HEK293T (cell line): ENCODE measurements at regions not wholly inside any gene's neighbourhood (a gene's known extent, or its start where the extent isn't known, plus 50 kb on each side); places are given as distances from the start of the nearest gene placed in this dataset.

Experiments
- BHLHE40 ChIP-seq: fragments of 450-650 bp; IDR thresholded peaks from 2 replicates; pipeline ENCODE4 v1.6.1; 2016; ENCODE audit warnings: mild to moderate bottlenecking, moderate library complexity, borderline replicate concordance
- FOXM1 ChIP-seq: fragments of 450-650 bp; IDR thresholded peaks from 2 replicates; pipeline ENCODE4 v1.6.1; 2017; ENCODE audit warnings: mild to moderate bottlenecking, borderline replicate concordance
- HDGF ChIP-seq: fragments of 450-650 bp; IDR thresholded peaks from 2 replicates; pipeline ENCODE4 v1.6.1; 2017; ENCODE audit warnings: antibody characterized with exemption, borderline replicate concordance
- L3MBTL2 ChIP-seq: fragments of 450-650 bp; conservative IDR thresholded peaks from 2 replicates; pipeline ENCODE4 v1.6.1; 2016; ENCODE audit warnings: mild to moderate bottlenecking
- SP1 ChIP-seq: fragments of 450-650 bp; IDR thresholded peaks from 2 replicates; pipeline ENCODE4 v1.6.1; 2017
- SUZ12 ChIP-seq: fragments of 450-650 bp; IDR thresholded peaks from 2 replicates; pipeline ENCODE4 v1.6.1; 2016; ENCODE audit warnings: mild to moderate bottlenecking
- TARDBP ChIP-seq: fragments of 450-650 bp; IDR thresholded peaks from 2 replicates; pipeline ENCODE4 v1.6.1; 2016
- ZNF384 ChIP-seq: fragments of 450-650 bp; IDR thresholded peaks from 2 replicates; pipeline ENCODE4 v1.6.1; 2016

DNA sequence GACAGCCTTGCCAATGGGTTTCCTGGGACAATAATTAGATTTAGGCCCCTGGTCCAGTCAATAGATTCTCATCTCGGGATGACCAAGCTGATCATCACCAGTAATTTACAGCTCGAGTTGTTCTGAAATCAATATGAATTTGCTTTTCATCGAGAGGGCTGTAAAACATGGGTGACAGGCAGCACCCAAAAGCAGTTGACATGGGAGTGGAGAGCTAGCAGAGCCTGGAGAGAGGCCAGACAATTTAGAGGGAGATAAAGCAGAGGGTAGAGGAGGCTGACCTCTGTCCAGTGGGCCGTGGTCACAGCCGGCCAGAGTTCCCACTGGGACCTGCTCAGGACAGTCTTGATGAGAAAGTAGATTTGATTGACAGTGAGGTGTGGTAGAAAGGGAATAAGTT is 157.3 kb downstream of the ASCL4 start:
- TF ChIP-seq TARDBP (no peak), SP1 (no peak), SUZ12 (no peak), BHLHE40 (no peak), L3MBTL2 (no peak), HDGF (no peak), FOXM1 (no peak), ZNF384 (no peak)
